ENCODE measurements at regions not wholly inside any gene's neighbourhood (a gene's known extent, or its start where the extent isn't known, plus 50 kb on each side); places are given as distances from the start of the nearest gene placed in this dataset.

- no peak for DNase-seq
These were observed 516.9 kb upstream of the JAG1 start for GRCh38 chr20:11190741-11191140.

- no peak for DNase-seq
These were observed 518.3 kb upstream of the JAG1 start for GRCh38 chr20:11192106-11192505.

GRCh38 chr20:11193241-11193640, 519.4 kb upstream of the JAG1 start:
- DNase-seq, result no peak

- no peak for DNase-seq
These were observed 521.4 kb upstream of the JAG1 start for GRCh38 chr20:11195169-11195568.

GRCh38 chr20:11195899-11196558, 522.2 kb upstream of the JAG1 start:
- no peak for DNase-seq

- DNase-seq, result no peak
These were observed 524.1 kb upstream of the JAG1 start for GRCh38 chr20:11197851-11198250.

GRCh38 chr20:11200423-11200822, 526.6 kb upstream of the JAG1 start:
- no peak for DNase-seq

GRCh38 chr20:11204926-11205768, 531.3 kb upstream of the JAG1 start:
- peak; percentile 13 for DNase-seq

GRCh38 chr20:11205769-11206362, 532.1 kb upstream of the JAG1 start:
- no peak for DNase-seq

- no peak for DNase-seq
These were observed 534.1 kb upstream of the JAG1 start for GRCh38 chr20:11207749-11208502.

GRCh38 chr20:11210611-11211010, 536.8 kb upstream of the JAG1 start:
- no peak for DNase-seq

GRCh38 chr20:11212272-11212671, 538.5 kb upstream of the JAG1 start:
- DNase-seq, result no peak

- DNase-seq, result no peak
These were observed 539.1 kb upstream of the JAG1 start for GRCh38 chr20:11212902-11213301.

- DNase-seq, result no peak
These were observed 540.5 kb upstream of the JAG1 start for GRCh38 chr20:11214256-11214840.

GRCh38 chr20:11216451-11217314, 542.9 kb upstream of the JAG1 start:
- DNase-seq, result peak; percentile 35

- no peak for DNase-seq
These were observed 543.8 kb upstream of the JAG1 start for GRCh38 chr20:11217326-11218172.

GRCh38 chr20:11218173-11218680, 544.4 kb upstream of the JAG1 start:
- DNase-seq, result no peak

- no peak for DNase-seq
These were observed 545.4 kb upstream of the JAG1 start for GRCh38 chr20:11219192-11219591.

- no peak for DNase-seq
These were observed 547.2 kb upstream of the JAG1 start for GRCh38 chr20:11221046-11221445.

GRCh38 chr20:11222243-11222642, 548.4 kb upstream of the JAG1 start:
- DNase-seq, result no peak

GRCh38 chr20:11227602-11228001, 553.8 kb upstream of the JAG1 start:
- no peak for DNase-seq
